HG02852 (cell line): ENCODE measurements at regions not wholly inside any gene's neighbourhood (a gene's known extent, or its start where the extent isn't known, plus 50 kb on each side); places are given as distances from the start of the nearest gene placed in this dataset.
A peak's percentile ranks its signal among the peaks of the same experiment; 100 is the strongest.

ENCODE experiments used
- ATAC-seq: cut with Tn5 transposase; IDR thresholded peaks from one replicate; pipeline ENCODE4 v1.9.1; 2021; ENCODE audit warnings: mild to moderate bottlenecking, moderate library complexity; ENCODE audit not compliant: unreplicated experiment

GRCh38 chr4:120526033-120526432 lies 396.5 kb downstream of the PRDM5 start:
- ATAC-seq = no peak

- no peak for ATAC-seq
Observed at GRCh38 chr4:120525106-120525505, 397.4 kb downstream of the PRDM5 start.

DNA sequence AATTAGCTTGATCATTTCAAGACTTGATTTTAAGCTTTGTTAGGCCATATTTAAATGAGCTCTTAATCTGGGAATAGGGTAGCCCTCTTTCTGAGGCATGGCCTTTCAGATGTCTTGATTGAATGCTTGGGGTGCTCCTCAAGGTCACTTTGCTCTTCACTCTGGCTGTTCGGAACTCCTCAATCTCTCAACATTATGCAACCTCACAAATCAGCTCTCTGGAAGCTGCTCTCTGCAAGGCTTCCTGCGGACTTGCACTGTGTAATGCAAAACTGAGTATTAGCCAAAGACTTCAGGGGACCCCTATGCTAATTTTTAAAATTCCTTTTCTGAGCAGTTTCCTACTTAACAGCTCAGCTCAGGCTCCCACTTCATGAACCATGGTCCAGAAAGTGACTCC lies 398.3 kb downstream of the PRDM5 start:
- ATAC-seq = no peak

DNA sequence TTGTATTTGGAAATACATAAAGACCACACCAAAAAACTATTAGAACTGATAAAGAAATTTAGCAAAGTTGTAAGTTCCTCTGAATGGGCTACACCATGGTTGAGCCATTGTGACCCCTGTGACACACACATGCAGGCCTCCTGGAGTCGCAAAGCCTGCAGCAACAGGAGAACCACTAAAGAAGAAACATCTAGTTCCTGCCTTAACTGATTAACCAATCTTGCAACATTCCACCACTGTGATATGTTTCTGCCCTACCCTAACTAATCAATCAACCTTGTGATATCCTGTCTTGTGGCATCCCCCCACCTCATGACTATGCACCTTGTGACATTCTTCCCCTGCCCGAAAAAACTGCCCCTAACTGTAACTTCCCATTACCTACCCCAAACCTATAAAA lies 401.8 kb downstream of the PRDM5 start:
- no peak for ATAC-seq

DNA sequence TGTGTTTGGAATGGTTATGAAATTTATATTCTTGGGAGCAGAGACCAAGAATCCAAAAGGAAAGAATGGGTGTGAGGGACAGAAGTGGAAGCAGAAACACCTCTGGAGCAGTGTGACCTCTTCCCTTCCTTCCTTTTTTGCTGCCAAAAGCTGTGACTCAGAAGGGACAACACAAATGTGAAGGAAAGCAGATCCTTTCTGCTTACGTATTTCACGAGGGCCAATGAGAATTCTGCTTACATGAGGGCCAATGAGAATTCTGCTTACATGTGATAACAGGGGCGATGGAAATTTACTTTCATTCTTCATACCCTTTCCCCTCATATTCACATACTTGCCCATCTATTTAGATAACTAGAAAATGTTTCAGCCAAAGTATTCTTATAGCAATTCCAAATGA lies 404.6 kb downstream of the PRDM5 start:
- no peak for ATAC-seq

GRCh38 chr4:120509719-120510118 lies 412.8 kb downstream of the PRDM5 start:
- ATAC-seq = no peak

DNA sequence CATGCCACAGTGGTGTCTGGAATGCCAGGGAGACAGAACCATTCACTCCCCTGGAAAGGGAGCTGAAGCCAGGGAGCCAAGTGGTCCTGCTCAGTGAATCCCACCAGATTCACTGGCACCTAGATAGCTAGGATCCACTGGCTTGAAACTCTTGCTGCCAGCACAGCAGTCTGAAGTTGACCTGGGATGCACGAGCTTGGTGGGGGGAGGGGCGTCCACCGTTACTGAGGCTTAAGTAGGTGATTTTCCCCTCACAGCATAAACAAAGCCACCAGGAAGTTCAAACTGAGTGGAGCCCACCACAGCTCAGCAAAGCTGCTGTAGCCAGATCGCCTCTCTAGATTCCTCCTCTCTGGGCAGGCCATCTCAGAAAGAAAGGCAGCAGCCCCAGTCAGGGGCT lies 413.3 kb downstream of the PRDM5 start:
- ATAC-seq = no peak

DNA sequence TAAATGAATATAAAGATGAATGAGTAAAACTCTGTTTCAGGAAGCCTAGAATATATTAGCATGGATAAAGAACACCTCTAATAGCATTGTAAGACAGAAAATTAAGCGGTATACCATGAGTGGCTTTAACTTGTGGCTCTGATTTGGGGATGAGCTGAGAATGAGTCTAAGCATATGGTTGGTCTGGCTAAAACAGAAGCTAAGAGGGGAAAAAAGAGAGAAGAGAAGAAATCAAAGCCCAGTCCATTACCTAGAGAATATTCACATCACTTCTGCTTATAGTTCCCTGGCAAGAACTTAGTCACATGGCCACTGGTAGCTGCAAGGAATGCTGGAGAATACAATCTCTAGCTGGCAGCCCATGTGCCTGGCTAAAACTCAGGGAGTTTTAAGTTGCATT lies 414.5 kb downstream of the PRDM5 start:
- ATAC-seq = no peak

- ATAC-seq = no peak
Observed at GRCh38 chr4:120506536-120506935, 416.0 kb downstream of the PRDM5 start.

GRCh38 chr4:120498678-120499077 lies 423.8 kb downstream of the PRDM5 start:
- ATAC-seq = no peak

- ATAC-seq = no peak
Observed at GRCh38 chr4:120491481-120491880, 424.8 kb upstream of the MAD2L1 start.

GRCh38 chr4:120481756-120482155 lies 415.1 kb upstream of the MAD2L1 start:
- ATAC-seq = no peak

- no peak for ATAC-seq
Observed at GRCh38 chr4:120472447-120473131, 405.9 kb upstream of the MAD2L1 start.

GRCh38 chr4:120466429-120466828 lies 399.8 kb upstream of the MAD2L1 start:
- no peak for ATAC-seq

DNA sequence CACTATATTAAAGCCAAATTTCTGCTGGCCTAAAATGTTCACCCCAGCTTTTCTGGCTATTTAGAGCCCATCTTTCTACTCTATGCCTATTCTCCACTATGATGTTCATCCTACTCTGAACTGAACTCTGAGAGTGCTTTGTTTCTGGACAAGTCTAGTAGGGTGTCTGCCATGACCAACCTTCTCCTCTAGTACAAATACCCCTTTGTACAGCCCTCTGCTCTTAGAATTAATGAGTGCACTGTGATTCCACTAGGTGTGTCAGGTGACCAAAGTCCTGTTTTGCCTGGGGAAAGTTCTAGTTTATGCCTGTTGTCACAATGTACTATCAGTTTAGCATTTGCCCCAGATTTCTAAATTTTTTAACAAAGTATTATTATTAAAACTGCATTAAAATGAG lies 388.1 kb upstream of the MAD2L1 start:
- no peak for ATAC-seq

DNA sequence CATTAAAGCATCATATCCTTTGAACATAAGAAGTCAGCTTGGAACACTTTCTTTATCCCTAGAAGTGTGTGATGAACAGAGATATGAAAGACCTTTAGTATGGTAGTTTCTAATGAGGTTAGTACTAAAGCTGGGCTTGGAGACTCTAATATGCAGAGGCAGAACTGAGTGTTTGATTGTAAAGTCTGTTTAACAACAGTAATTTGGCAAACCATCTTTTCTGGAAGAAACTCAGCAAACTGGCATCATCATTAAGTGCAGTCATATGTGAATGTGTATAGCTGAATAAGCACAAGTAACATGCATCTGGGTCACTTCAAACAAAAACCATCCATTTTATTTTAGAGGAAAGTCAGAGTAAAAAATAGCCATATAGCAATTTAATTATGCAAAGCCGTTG lies 385.9 kb upstream of the MAD2L1 start:
- ATAC-seq = no peak

- no peak for ATAC-seq
Observed at GRCh38 chr4:120452001-120452400, 385.4 kb upstream of the MAD2L1 start.

DNA sequence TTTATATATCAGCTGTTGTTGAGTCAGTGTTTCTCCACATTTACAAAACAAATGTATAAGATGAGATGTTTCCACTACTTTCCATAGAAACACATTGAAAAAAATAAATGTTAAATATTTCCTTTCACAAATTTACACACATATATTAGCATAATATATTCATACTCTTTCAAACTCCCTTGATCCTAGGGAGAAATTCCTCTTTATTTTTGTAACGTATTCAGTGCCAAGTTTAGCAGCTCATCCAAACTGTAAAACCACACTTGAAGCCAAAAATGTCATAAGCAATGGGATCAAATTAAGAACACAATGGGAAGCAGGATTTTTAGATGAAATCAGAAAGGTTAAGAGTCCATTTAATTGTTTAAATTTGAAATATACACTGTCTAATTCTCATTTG lies 381.1 kb upstream of the MAD2L1 start:
- ATAC-seq = no peak

DNA sequence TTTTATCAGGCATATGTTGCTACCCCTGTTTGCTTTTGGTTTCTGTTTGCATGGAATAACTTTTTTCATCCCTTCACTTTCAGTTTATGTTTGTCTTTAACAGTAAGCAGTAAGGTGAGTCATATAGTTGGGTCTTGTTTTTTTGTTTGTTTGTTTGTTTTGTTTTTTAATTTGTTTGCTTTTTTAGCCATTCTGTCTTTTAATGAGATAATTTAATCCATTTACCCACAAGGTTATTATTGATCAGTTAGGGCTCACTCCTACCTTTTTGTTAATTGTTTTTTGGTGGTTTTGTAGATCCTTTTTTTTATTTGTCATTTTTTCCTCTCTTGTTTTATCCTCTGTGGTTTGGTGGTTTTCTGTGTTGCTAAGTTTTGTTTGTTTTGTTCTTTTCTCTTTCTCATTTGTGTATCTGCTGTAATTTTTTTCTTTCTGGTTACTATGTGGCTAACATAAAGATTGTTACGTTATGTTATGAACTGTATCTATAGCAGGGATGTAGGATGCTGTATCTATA lies 379.5 kb upstream of the MAD2L1 start:
- peak; percentile 96 for ATAC-seq

GRCh38 chr4:120445186-120445585 lies 378.5 kb upstream of the MAD2L1 start:
- no peak for ATAC-seq

DNA sequence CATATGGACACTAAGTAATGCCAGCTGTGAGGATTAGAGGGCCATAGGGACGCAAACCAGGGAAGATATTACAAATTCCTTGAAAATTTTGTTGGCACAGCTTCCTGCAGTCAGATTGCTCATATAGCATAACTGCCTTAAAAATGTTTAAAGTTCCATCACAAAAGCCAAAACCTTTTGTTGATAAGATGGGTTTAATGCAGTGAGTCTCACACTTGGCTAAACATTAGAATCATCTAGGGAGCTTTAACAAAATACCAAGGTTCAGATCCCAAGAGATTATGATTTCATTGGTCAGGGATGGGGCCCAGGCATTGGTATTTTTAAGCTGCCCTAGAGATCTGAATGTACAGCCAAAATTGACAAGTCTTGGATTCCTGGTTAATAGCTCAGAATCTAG lies 376.5 kb upstream of the MAD2L1 start:
- ATAC-seq = no peak

DNA sequence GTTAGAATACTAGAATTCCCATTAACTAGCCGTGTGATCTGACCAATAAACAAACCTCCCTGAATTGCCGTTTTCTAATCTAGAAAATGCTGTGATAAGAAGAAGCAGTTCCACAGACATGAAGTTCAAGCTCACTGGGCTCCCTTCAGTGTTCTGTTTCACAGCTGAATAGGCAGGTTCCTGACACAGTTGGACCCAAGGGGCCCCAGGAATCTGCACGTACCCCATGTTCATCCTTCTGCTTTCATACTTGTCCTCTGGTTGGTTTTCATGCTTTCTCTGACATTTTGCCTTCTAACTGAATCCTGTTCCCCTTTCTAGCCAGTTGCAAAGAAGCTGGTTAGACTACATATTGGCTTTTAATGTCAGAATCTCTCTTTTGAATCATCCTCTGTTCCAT lies 374.1 kb upstream of the MAD2L1 start:
- no peak for ATAC-seq

- no peak for ATAC-seq
Observed at GRCh38 chr4:120435179-120435578, 368.5 kb upstream of the MAD2L1 start.
